Coronary artery (tissue), 2 donors: ENCODE measurements at regions not wholly inside any gene's neighbourhood (a gene's known extent, or its start where the extent isn't known, plus 50 kb on each side); places are given as distances from the start of the nearest gene placed in this dataset.
"Not testable (repeated sequence)": the region's sequence is repeated elsewhere in the genome, so short reads cannot be mapped to it uniquely, and the experiment has no call there.

Experiments used
- DNase-seq: peaks from one replicate; pipeline ENCODE4 v3.0.0-alpha.2; 2017; ENCODE audit warnings: low spot score
- H3K27ac ChIP-seq, 2 donors: fragments of 200-600 bp; sonication (generic); one replicate each; pipeline ENCODE4 v1.5.1; 2016 to 2019
- H3K4me3 ChIP-seq: fragments of 200-600 bp; sonication (generic); 2 replicates; pipeline ENCODE4 v1.5.1; 2016; ENCODE audit warnings: mild to moderate bottlenecking, moderate library complexity
- CTCF ChIP-seq: fragments of 200-600 bp; sonication (generic); IDR thresholded peaks from one replicate; pipeline ENCODE4 v1.5.1; 2019; ENCODE audit warnings: antibody characterized with exemption

- H3K4me3 ChIP-seq, result peak overlapping the region; percentile 21
- TF ChIP-seq CTCF, result no peak
- peak overlapping the region; percentile 77 to 91 for H3K27ac ChIP-seq
- DNase-seq, result no peak
Observed at GRCh38 chr9:89685698-89686097, 80.9 kb downstream of the GADD45G start.

- Histone ChIP-seq H3K27ac (peak overlapping the region; percentile 77 to 91), H3K4me3 (no peak overlapping the region)
- TF ChIP-seq CTCF, result no peak
- no peak for DNase-seq
Observed at GRCh38 chr9:89686126-89686525, 81.3 kb downstream of the GADD45G start.

- no peak for DNase-seq
- Histone ChIP-seq H3K4me3 (no peak overlapping the region), H3K27ac (peak overlapping the region in 1 of 2 donors; percentile 3)
- no peak for TF ChIP-seq CTCF
Observed at GRCh38 chr9:89686621-89687020, 81.8 kb downstream of the GADD45G start.

- DNase-seq, result no peak
- Histone ChIP-seq H3K4me3 (no peak overlapping the region), H3K27ac (no peak overlapping the region)
- TF ChIP-seq CTCF, result no peak
Observed at GRCh38 chr9:89687188-89687587, 82.4 kb downstream of the GADD45G start.

- TF ChIP-seq CTCF, result no peak
- DNase-seq, result no peak
- no peak overlapping the region for H3K4me3 ChIP-seq
- no peak overlapping the region for H3K27ac ChIP-seq
Observed at GRCh38 chr9:89687848-89688247, 83.0 kb downstream of the GADD45G start.

- not testable (repeated sequence) for H3K4me3 ChIP-seq, DNase-seq, H3K27ac ChIP-seq
Observed at GRCh38 chr9:89689321-89689720, 84.5 kb downstream of the GADD45G start.

GRCh38 chr9:89690334-89690912 lies 85.6 kb downstream of the GADD45G start:
- Histone ChIP-seq H3K4me3 (no peak overlapping the region), H3K27ac (no peak overlapping the region)
- no peak for DNase-seq
- no peak for TF ChIP-seq CTCF
